H9 (cell line): ENCODE measurements at regions not wholly inside any gene's neighbourhood (a gene's known extent, or its start where the extent isn't known, plus 50 kb on each side); places are given as distances from the start of the nearest gene placed in this dataset.

Experiments
- DNase-seq: peaks from one replicate; pipeline ENCODE4 v3.0.0-alpha.2; 2017
- H2AFZ ChIP-seq: one replicate; pipeline ENCODE4 v1.6.1; 2013; ENCODE audit warnings: mild to moderate bottlenecking, low read length, control low read depth, moderate library complexity
- H2AK5ac ChIP-seq: 2 replicates; pipeline ENCODE4 v1.6.1; 2013; ENCODE audit warnings: low read length, control low read depth, mixed read lengths; ENCODE audit not compliant: insufficient read length
- H2BK120ac ChIP-seq: one replicate; pipeline ENCODE4 v1.6.1; 2013; ENCODE audit warnings: low read depth, mild to moderate bottlenecking, low read length, control low read depth, inconsistent platforms; ENCODE audit not compliant: poor library complexity, severe bottlenecking
- H2BK12ac ChIP-seq: 2 replicates; pipeline ENCODE4 v1.6.1; 2013; ENCODE audit warnings: low read length, control low read depth, mixed read lengths, low read depth; ENCODE audit not compliant: insufficient read length
- H2BK15ac ChIP-seq: 2 replicates; pipeline ENCODE4 v1.6.1; 2013; ENCODE audit warnings: low read depth, low read length, control low read depth
- H2BK20ac ChIP-seq: one replicate; pipeline ENCODE4 v1.6.1; 2013; ENCODE audit warnings: low read depth, mild to moderate bottlenecking, low read length, control low read depth, inconsistent platforms; ENCODE audit not compliant: poor library complexity, severe bottlenecking
- H2BK5ac ChIP-seq: 2 replicates; pipeline ENCODE4 v1.6.1; 2013; ENCODE audit warnings: low read length, control low read depth, mixed read lengths; ENCODE audit not compliant: insufficient read length
- H3K14ac ChIP-seq: 2 replicates; pipeline ENCODE4 v1.6.1; 2013; ENCODE audit warnings: low read length, control low read depth; ENCODE audit not compliant: insufficient read depth
- H3K18ac ChIP-seq: 2 replicates; pipeline ENCODE4 v1.6.1; 2013; ENCODE audit warnings: low read depth, mild to moderate bottlenecking, mixed read lengths, low read length, control low read depth; ENCODE audit not compliant: insufficient read length
- H3K23ac ChIP-seq: 2 replicates; pipeline ENCODE4 v1.6.1; 2013; ENCODE audit warnings: low read length, control low read depth, mixed read lengths, low read depth; ENCODE audit not compliant: insufficient read length
- H3K23me2 ChIP-seq: 2 replicates; pipeline ENCODE4 v1.6.1; 2013; ENCODE audit warnings: low read depth, mild to moderate bottlenecking, mixed read lengths, low read length, control low read depth; ENCODE audit not compliant: insufficient read length, poor library complexity, severe bottlenecking
- H3K27ac ChIP-seq: 2 replicates; pipeline ENCODE4 v1.5.1; 2013; ENCODE audit warnings: low read length, control low read depth, mixed read lengths, low read depth; ENCODE audit not compliant: insufficient read length
- H3K27me3 ChIP-seq: 2 replicates; pipeline ENCODE4 v1.6.1; 2013; ENCODE audit warnings: low read length, control low read depth, inconsistent platforms; ENCODE audit not compliant: insufficient read depth
- H3K4ac ChIP-seq: 2 replicates; pipeline ENCODE4 v1.6.1; 2013; ENCODE audit warnings: low read depth, mild to moderate bottlenecking, control low read depth, inconsistent platforms, low read length, moderate library complexity
- H3K4me1 ChIP-seq: 2 replicates; pipeline ENCODE4 v1.6.1; 2013; ENCODE audit warnings: low read length, control low read depth, inconsistent platforms; ENCODE audit not compliant: insufficient read depth
- H3K4me2 ChIP-seq: 2 replicates; pipeline ENCODE4 v1.6.1; 2013; ENCODE audit warnings: low read length, control low read depth, mixed read lengths; ENCODE audit not compliant: insufficient read length, insufficient read depth
- H3K56ac ChIP-seq: 2 replicates; pipeline ENCODE4 v1.6.1; 2013; ENCODE audit warnings: low read depth, mild to moderate bottlenecking, mixed read lengths, low read length, control low read depth; ENCODE audit not compliant: insufficient read length
- H3K79me1 ChIP-seq: 2 replicates; pipeline ENCODE4 v1.6.1; 2013; ENCODE audit warnings: low read depth, mild to moderate bottlenecking, moderate library complexity, low read length, control low read depth, inconsistent platforms; ENCODE audit not compliant: insufficient read depth, poor library complexity, severe bottlenecking
- H3K79me2 ChIP-seq: 2 replicates; pipeline ENCODE4 v1.6.1; 2013; ENCODE audit warnings: low read length, control low read depth, inconsistent platforms; ENCODE audit not compliant: insufficient read depth
- H3K9ac ChIP-seq: 2 replicates; pipeline ENCODE4 v1.6.1; 2013; ENCODE audit warnings: low read length, control low read depth, mixed read lengths; ENCODE audit not compliant: insufficient read length; ENCODE audit errors: extremely low read depth
- H3K9me3 ChIP-seq: one replicate; pipeline ENCODE4 v1.6.1; 2013; ENCODE audit warnings: low read depth, low read length, inconsistent platforms; ENCODE audit not compliant: control insufficient read depth
- H3T11ph ChIP-seq: one replicate; pipeline ENCODE4 v1.6.1; 2013; ENCODE audit warnings: mild to moderate bottlenecking, low read length, control low read depth, inconsistent platforms
- H4K20me1 ChIP-seq: one replicate; pipeline ENCODE4 v1.6.1; 2013; ENCODE audit not compliant: control insufficient read depth, insufficient read length, insufficient read depth
- H4K5ac ChIP-seq: 2 replicates; pipeline ENCODE4 v1.6.1; 2013; ENCODE audit warnings: low read depth, mild to moderate bottlenecking, mixed read lengths, low read length, control low read depth; ENCODE audit not compliant: insufficient read length
- H4K8ac ChIP-seq: replicated peaks from 2 replicates; pipeline ENCODE4 v1.6.1; 2013; ENCODE audit warnings: low read length, control low read depth, mixed read lengths, low read depth; ENCODE audit not compliant: insufficient read length
- H4K91ac ChIP-seq: 2 replicates; pipeline ENCODE4 v1.6.1; 2013; ENCODE audit warnings: low read depth, mild to moderate bottlenecking, moderate library complexity, mixed read lengths, low read length, control low read depth; ENCODE audit not compliant: insufficient read length
- H3K27ac Mint-ChIP-seq, 3 experiments: 2 replicates in 2 of 3; 3 replicates in 1 of 3; pipeline ENCODE4 v1.8.0; 2020 to 2021; ENCODE audit warnings: mixed read lengths in 3 of 3, mild to moderate bottlenecking in 1 of 3, moderate library complexity in 1 of 3
- H3K27me3 Mint-ChIP-seq: 2 replicates; pipeline ENCODE4 v1.8.0; 2021; ENCODE audit warnings: low read depth, mild to moderate bottlenecking, moderate library complexity, mixed read lengths
- H3K36me3 Mint-ChIP-seq, 3 experiments: 2 replicates in 2 of 3; 3 replicates in 1 of 3; pipeline ENCODE4 v1.8.0; 2020 to 2021; ENCODE audit warnings: low read depth in 3 of 3, mixed read lengths in 3 of 3; ENCODE audit not compliant: insufficient read depth in 1 of 3
- H3K4me1 Mint-ChIP-seq, 2 experiments: 2 replicates each; pipeline ENCODE4 v1.8.0; 2020; ENCODE audit warnings: mixed read lengths in 2 of 2
- H3K4me3 Mint-ChIP-seq, 2 experiments: 2 replicates in 1 of 2; 3 replicates in 1 of 2; pipeline ENCODE4 v1.8.0; 2020 to 2021; ENCODE audit warnings: mild to moderate bottlenecking in 2 of 2, mixed read lengths in 2 of 2, moderate library complexity in 1 of 2
- H3K9me3 Mint-ChIP-seq, 2 experiments: 2 replicates in 1 of 2; 3 replicates in 1 of 2; pipeline ENCODE4 v1.8.0; 2020; ENCODE audit warnings: mild to moderate bottlenecking in 2 of 2, mixed read lengths in 2 of 2, moderate library complexity in 1 of 2
- CTCF ChIP-seq: fragments of 200-600 bp; sonication (generic); conservative IDR thresholded peaks from 3 replicates; pipeline ENCODE4 v1.8.0; 2021; ENCODE audit warnings: antibody characterized with exemption, mild to moderate bottlenecking
- WGBS: extraction: QIAGEN DNeasy Blood & Tissue Kit; methylation state at CpG from one replicate; pipeline ENCODE4 v1.1.7; 2013; ENCODE audit warnings: missing lambda C conversion rate, low lambda C conversion rate, mixed read lengths; ENCODE audit not compliant: insufficient read length; ENCODE audit errors: extremely low coverage; 5-methylcytosine and 5-hydroxymethylcytosine counted together

GRCh38 chr16:85989863-85990643 is 91.1 kb downstream of the IRF8 start:
- Histone ChIP-seq H2BK12ac (no peak overlapping the region), H3K4ac (no peak overlapping the region), H3K23me2 (no peaks in the 10 kb centered on the region), H2AK5ac (no peak overlapping the region), H3K18ac (no peak overlapping the region), H3K4me1 (no peaks in the 10 kb centered on the region), H4K8ac (no peak overlapping the region), H2BK15ac (no peak overlapping the region), H4K91ac (no peak overlapping the region), H4K5ac (no peak overlapping the region), H4K20me1 (no peaks in the 10 kb centered on the region), H3K79me2 (no peaks in the 10 kb centered on the region), H3K4me2 (no peak overlapping the region), H2BK120ac (no peak overlapping the region), H3K9me3 (no peaks in the 10 kb centered on the region), H3K14ac (no peak overlapping the region), H3K79me1 (no peaks in the 10 kb centered on the region), H2BK5ac (no peak overlapping the region), H3K56ac (no peak overlapping the region), H3K23ac (no peak overlapping the region), H2AFZ (no peak overlapping the region), H3K27ac (no peak overlapping the region), H3K27me3 (no peaks in the 10 kb centered on the region), H3K9ac (no peak overlapping the region), H2BK20ac (no peak overlapping the region), H3T11ph (no peak overlapping the region)
- peaks cover 16% of the 10 kb centered on the region for H3K27me3 Mint-ChIP-seq
- no CpG with 5 or more reads among the region's 15 CpGs for WGBS
- peaks cover 5 to 11% of the 10 kb centered on the region in 2 experiments for H3K4me1 Mint-ChIP-seq
- H3K9me3 Mint-ChIP-seq = no peaks in the 10 kb centered on the region; a peak in 1 of 5 replicates
- no peak for TF ChIP-seq CTCF
- H3K36me3 Mint-ChIP-seq = no peaks in the 10 kb centered on the region
- no peak overlapping the region for H3K4me3 Mint-ChIP-seq
- DNase-seq = no peak
- no peak overlapping the region for H3K27ac Mint-ChIP-seq
